NCI-H460 (cell line): ENCODE measurements at regions not wholly inside any gene's neighbourhood (a gene's known extent, or its start where the extent isn't known, plus 50 kb on each side); places are given as distances from the start of the nearest gene placed in this dataset.
"Not testable (repeated sequence)": the region's sequence is repeated elsewhere in the genome, so short reads cannot be mapped to it uniquely, and the experiment has no call there.

Experiments used
- DNase-seq: peaks from one replicate; pipeline ENCODE4 v3.0.0-alpha.2; 2016; ENCODE audit warnings: low read depth; ENCODE audit errors: extremely low read depth

GRCh38 chr2:52000151-52000855 is 968.4 kb upstream of the NRXN1 start:
- DNase-seq: no peak

DNA sequence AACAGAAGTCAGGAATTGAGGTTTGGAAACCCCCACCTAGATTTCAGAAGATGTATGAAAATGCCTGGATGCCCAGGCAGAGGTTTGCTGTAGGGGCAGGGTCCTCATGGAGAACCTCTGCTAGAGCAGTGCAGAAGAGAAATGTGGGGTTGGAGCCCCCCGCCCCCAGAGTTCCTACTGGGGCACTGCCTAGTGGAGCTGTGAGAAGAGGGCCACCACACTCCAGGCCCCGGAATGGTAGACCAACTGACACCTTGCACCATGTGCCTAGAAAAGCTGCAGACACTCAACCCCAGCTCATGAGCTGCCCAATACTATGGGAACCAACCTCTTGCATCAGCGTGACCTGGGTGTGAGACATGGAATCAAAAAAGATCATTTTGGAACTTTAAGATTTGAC is 967.0 kb upstream of the NRXN1 start:
- no peak for DNase-seq

- no peak for DNase-seq
Measured at GRCh38 chr2:51997571-51997970, 965.6 kb upstream of the NRXN1 start.

DNA sequence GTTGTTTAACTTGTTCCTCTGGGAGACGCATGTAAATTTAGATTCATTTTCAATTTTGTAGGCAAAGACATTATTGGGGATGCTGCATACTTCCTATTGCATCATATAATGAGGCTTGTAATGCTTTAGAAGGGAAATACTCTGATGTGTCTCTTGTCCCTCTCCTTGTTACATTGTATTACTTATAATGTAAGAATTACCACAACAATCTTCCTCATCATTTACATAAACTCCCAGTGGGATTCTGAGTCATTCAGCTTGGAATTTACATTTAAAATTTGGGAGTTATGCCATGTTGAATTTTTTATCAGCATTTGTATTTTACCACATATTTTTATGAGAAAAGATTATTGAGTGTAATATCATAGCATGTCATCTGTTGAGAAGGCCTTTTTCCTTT is 963.4 kb upstream of the NRXN1 start:
- no peak for DNase-seq

DNA sequence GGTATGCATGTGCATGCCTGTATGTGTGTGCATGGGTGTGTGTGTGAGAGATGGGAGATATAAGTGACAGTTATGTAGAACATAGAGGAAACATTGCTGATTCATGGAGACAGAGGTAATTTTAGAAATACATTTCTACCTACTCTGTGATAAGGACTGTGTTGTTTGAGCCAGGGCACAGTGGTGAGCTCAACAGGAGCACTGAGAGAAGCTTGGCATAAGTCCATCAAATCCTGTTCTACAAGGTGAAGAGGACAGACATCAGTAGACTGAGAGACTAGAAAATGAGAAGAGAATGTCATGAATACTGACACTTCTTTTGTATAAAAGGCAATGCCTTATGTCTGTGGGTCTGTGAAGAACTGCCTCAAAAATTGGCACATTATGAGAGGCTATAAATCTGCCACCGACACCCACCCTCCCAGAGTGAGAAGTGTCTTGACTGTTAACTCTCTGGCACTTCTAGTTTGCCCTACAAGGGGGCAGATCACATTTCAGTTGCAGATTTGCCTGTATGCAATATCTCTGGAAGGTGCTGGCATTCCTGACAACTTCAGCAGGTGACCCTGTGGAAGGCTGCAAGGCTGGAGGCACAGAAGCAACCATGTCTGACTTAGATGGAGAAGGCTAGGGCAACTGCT is 962.3 kb upstream of the NRXN1 start:
- DNase-seq: no peak

GRCh38 chr2:51990684-51991083 is 958.8 kb upstream of the NRXN1 start:
- no peak for DNase-seq

- DNase-seq: no peak
Measured at GRCh38 chr2:51986101-51986500, 954.2 kb upstream of the NRXN1 start.

DNA sequence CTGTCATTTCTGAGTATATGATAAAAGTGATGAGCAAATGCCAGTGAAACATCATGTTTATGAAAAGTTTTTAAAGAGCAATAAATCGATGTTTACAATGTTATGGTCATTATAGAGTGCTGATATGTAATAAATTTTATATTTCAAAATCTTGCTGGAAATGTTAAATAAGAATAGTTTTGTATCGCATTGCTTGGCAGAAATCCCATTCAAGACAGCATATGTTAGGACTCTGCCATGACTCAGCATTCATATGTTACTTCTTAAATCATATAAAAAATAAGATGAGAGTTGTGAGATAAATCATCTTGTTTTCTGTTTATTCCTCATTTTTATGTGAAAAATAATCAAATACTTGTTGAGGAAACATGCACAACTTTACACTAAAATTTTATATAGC is 949.9 kb upstream of the NRXN1 start:
- peak; percentile 49 for DNase-seq

GRCh38 chr2:51976623-51977022 is 944.7 kb upstream of the NRXN1 start:
- DNase-seq: no peak

- DNase-seq: no peak
Measured at GRCh38 chr2:51971136-51971535, 939.2 kb upstream of the NRXN1 start.

- no peak for DNase-seq
Measured at GRCh38 chr2:51969347-51969746, 937.4 kb upstream of the NRXN1 start.

GRCh38 chr2:51960841-51961335 is 929.0 kb upstream of the NRXN1 start:
- no peak for DNase-seq

DNA sequence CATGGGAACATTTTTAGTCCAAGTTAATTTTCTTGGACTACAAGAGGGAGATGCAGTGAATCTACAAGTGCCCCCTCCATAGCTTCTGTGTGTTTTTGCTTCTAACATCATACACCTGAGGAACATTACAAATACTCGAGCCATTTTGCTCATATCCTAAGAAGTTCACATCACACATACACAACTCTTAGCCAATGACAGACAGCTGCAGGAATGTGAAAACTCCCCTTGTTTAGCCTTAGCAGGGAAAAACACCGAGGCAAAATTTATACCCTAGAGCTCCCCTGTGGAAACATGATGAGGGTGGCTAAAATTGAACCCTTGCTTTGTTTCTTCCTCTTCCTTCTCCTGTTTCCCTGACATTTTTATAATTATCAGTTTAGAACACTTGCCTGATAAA is 928.3 kb upstream of the NRXN1 start:
- DNase-seq: no peak

DNA sequence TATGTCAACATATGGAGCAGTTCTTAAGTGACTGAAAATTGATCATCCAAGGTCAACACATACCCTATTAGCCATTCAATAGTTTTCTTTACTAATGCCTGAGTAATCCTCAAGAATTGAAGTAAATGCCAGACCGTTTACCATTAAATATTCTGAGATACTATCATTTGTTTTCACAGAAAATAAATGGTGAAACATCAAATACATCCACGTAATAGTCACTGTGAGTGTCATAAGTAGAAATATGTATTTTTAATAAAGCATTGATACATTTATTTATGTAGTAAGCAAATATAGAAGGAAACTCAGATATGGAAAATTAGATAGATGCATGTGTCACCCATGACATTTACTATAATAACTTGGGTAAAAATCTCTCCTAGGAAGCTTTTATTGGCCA is 927.8 kb upstream of the NRXN1 start:
- no peak for DNase-seq

GRCh38 chr2:51953931-51954330 is 922.0 kb upstream of the NRXN1 start:
- DNase-seq: no peak

DNA sequence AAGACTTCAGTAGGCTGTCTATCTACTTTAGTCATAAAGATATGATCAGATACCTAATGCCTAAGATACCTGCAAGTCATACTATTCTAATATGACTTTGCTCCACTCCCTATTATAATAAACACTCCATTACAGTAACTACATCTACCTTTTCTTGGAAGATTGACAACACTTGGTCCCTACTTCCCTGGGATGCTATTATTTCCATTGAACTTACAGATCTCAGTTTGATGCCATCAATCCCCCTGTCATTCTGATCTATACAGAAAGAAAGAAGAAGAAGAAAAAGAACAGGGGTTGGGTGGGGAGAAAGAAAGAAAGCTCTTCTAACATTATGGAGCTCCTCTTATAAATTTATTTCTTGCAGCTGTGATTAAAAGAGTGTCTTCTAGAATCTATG is 889.1 kb upstream of the NRXN1 start:
- DNase-seq: no peak

DNA sequence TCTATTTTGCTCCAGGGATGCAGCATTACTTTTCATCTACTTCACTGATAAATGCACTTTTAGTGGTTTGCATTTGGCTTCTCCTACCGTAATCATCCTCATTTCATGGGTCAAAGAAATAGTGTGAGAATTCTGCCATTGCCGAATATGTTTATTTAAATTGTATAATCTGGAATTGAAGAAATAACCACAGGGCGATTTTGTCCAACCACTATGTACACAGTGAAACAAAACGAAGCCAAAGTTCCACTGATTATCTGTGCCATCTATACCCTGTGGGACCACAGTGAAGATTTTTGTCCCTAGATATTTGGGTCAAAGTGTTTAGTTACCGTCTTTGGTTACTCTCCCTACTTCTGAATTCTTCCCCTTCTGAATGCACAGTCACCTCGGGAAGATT is 888.6 kb upstream of the NRXN1 start:
- DNase-seq: no peak

GRCh38 chr2:51919395-51919794 is 887.5 kb upstream of the NRXN1 start:
- no peak for DNase-seq

- DNase-seq: no peak
Measured at GRCh38 chr2:51918113-51918512, 886.2 kb upstream of the NRXN1 start.

DNA sequence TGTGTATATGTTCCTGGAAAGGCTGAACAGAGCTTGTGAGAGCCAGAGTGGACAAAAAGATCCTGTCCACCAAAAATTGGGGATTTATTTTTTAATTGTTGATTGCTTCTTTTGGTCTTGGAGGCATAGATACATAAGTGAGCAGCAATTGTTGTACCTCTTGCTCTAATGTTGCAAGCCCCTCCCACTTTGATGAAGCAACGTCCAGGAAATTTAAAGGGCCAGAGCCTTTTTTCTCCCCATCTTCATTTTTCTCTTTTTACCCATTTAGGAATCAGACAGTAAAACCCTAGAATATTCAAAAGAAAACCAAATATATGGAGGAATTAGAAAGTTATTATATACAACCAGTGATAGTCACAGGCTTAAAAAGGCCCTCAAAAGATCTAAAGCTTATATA is 871.8 kb upstream of the NRXN1 start:
- no peak for DNase-seq

GRCh38 chr2:51899643-51900042 is 867.7 kb upstream of the NRXN1 start:
- DNase-seq: no peak

DNA sequence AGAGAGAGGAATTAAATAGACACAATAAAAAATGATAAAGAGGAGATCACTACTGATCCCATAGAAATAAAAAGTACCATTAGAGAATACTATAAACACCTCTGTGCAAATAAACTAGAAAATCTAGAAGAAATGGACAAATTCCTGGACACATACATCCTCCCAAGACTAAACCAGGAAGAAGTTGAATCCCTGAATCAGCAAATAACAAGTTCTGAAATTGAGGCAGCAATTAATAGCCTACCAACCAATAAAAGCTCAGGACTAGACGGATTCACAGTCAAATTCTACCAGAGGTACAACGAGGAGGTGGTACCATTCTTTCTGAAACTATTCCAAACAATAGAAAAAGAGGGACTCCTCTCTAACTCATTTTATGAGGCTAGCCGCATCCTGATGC is 862.7 kb upstream of the NRXN1 start:
- DNase-seq: not testable (repeated sequence)

DNA sequence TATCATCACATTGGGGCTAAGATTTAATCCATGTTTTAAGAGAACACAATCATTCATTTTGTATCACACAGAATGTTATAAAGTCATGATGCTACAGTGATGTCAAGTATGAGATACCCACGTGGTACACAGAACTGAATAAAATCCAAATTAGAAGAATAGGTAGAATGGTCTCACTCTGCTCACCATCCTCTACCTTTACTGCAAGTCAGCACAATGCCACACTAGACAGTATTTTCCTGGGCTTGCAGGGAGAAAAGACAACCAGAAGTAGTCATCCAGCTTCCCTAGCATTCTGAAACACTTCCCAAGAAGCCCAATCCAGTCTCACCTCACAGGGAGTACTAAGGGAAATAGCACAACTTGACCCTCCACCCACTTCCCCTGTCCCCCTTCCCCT is 856.2 kb upstream of the NRXN1 start:
- no peak for DNase-seq
